H1 (cell line): ENCODE measurements at regions not wholly inside any gene's neighbourhood (a gene's known extent, or its start where the extent isn't known, plus 50 kb on each side); places are given as distances from the start of the nearest gene placed in this dataset.

Source experiments
- CEBPB ChIP-seq: IDR thresholded peaks from 2 replicates; pipeline ENCODE4 v1.6.1; 2012; ENCODE audit warnings: low read depth, low read length
- CTCF ChIP-seq, 3 experiments: IDR thresholded peaks; 1 replicate in 2 of 3; 2 replicates in 1 of 3; pipeline versions ENCODE4 v1.5.1 to v1.6.1; 2011; ENCODE audit warnings: low read length in 3 of 3, mild to moderate bottlenecking in 3 of 3, inconsistent platforms in 2 of 3, low read depth in 1 of 3, moderate library complexity in 1 of 3; ENCODE audit not compliant: insufficient read depth in 1 of 3; ENCODE audit errors: control extremely low read depth in 1 of 3
- EZH2 ChIP-seq: fragments of 200-600 bp; sonication (generic); IDR thresholded peaks from 2 replicates; pipeline ENCODE4 v1.7.1; 2012; ENCODE audit warnings: low read depth, mild to moderate bottlenecking, moderate library complexity, low read length, inconsistent platforms; ENCODE audit not compliant: severe bottlenecking
- JUN ChIP-seq: IDR thresholded peaks from 2 replicates; pipeline ENCODE4 v1.6.1; 2011; ENCODE audit warnings: low read depth, mild to moderate bottlenecking, improper control_type of control experiment, low read length
- POLR2A ChIP-seq, 2 experiments: IDR thresholded peaks; 1 replicate in 1 of 2; 2 replicates in 1 of 2; pipeline ENCODE4 v1.6.1; 2011; ENCODE audit warnings: low read depth in 2 of 2, low read length in 2 of 2, mild to moderate bottlenecking in 2 of 2; ENCODE audit errors: control extremely low read depth in 1 of 2
- SUZ12 ChIP-seq: fragments of 200-600 bp; sonication (generic); IDR thresholded peaks from 2 replicates; pipeline ENCODE4 v1.6.1; 2012; ENCODE audit warnings: mild to moderate bottlenecking, inconsistent platforms, low read length, moderate library complexity, mixed read lengths
- TF ChIP-seq, protein P1 (sequence below): IDR thresholded peaks from 2 replicates; pipeline ENCODE4 v1.6.1; 2011; ENCODE audit warnings: low read depth, mild to moderate bottlenecking, low read length; ENCODE audit not compliant: insufficient read depth
- TF ChIP-seq, protein P2 (sequence below): IDR thresholded peaks from 2 replicates; pipeline ENCODE4 v1.6.1; 2012; ENCODE audit warnings: low read length, inconsistent platforms

GRCh38 chr10:118521415-118522117, 73.9 kb downstream of the PRLHR start:
- TF ChIP-seq POLR2A (IDR thresholded peaks at IDR 0.05; ENCODE audit: control extremely low read depth in 1 of 2, low read depth in 2 of 2, low read length in 2 of 2) (no peak), JUN (no peak), CTCF (IDR thresholded peaks at IDR 0.05; ENCODE audit: control extremely low read depth in 1 of 3, insufficient read depth in 1 of 3, low read depth in 1 of 3, low read length in 3 of 3) (no peak), SUZ12 (no peak), EZH2 (no peak), CEBPB (no peak)
- TF ChIP-seq, protein P1, sequence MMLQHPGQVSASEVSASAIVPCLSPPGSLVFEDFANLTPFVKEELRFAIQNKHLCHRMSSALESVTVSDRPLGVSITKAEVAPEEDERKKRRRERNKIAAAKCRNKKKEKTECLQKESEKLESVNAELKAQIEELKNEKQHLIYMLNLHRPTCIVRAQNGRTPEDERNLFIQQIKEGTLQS = no peak
- TF ChIP-seq, protein P2, sequence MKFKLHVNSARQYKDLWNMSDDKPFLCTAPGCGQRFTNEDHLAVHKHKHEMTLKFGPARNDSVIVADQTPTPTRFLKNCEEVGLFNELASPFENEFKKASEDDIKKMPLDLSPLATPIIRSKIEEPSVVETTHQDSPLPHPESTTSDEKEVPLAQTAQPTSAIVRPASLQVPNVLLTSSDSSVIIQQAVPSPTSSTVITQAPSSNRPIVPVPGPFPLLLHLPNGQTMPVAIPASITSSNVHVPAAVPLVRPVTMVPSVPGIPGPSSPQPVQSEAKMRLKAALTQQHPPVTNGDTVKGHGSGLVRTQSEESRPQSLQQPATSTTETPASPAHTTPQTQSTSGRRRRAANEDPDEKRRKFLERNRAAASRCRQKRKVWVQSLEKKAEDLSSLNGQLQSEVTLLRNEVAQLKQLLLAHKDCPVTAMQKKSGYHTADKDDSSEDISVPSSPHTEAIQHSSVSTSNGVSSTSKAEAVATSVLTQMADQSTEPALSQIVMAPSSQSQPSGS = no peak
